ENCODE measurements at regions not wholly inside any gene's neighbourhood (a gene's known extent, or its start where the extent isn't known, plus 50 kb on each side); places are given as distances from the start of the nearest gene placed in this dataset.

DNA sequence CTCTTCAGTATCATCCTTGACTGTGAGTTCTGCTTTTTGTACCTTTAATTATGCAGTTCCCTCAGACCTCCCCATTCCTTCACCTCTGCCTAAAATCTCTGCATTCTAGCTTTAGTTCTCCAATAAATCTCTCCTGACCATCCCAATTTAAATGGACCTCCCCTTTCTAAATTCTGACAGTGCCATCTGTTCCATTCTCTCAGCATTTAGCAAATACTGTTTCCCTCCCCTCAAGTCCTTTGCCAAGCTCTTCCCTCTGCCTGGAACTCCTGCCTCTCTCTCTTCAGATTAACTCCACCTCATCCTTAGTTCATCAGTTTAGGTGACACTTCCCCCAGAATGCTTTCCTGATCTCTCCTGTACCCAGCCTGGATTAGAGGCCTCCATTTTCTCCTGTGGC is 54.0 kb upstream of the JUN start (continued):
- TF ChIP-seq CHD7 (IDR thresholded peaks at IDR 0.05; ENCODE audit: insufficient replicate concordance, low read length), result no peak
- TF ChIP-seq NRF1 (IDR thresholded peaks at IDR 0.05; ENCODE audit: low read depth, low read length), result no peak
- TF ChIP-seq SIN3A (conservative IDR thresholded peaks at IDR 0.05 in 1 of 2, IDR thresholded peaks at IDR 0.05 in 1 of 2; ENCODE audit: low read depth in 1 of 2, low read length in 2 of 2), result no peak
- TF ChIP-seq CHD1 (IDR thresholded peaks at IDR 0.05; ENCODE audit: low read depth, low read length), result no peak
- TF ChIP-seq E2F6 (IDR thresholded peaks at IDR 0.05), result no peak
- no peak for TF ChIP-seq CHD2 (IDR thresholded peaks at IDR 0.05; ENCODE audit: low read length)
- no peak for TF ChIP-seq CREB1 (IDR thresholded peaks at IDR 0.05)
- TF ChIP-seq MAFK (IDR thresholded peaks at IDR 0.05; ENCODE audit: low read depth, low read length), result no peak
- TF ChIP-seq KDM1A (IDR thresholded peaks at IDR 0.05; ENCODE audit: borderline replicate concordance, low read length), result no peak
- TF ChIP-seq KDM4A (IDR thresholded peaks at IDR 0.05; ENCODE audit: low read depth, low read length, severe bottlenecking), result no peak
- TF ChIP-seq SP1 (IDR thresholded peaks at IDR 0.05; ENCODE audit: low read depth, low read length), result no peak
- TF ChIP-seq, protein P1, sequence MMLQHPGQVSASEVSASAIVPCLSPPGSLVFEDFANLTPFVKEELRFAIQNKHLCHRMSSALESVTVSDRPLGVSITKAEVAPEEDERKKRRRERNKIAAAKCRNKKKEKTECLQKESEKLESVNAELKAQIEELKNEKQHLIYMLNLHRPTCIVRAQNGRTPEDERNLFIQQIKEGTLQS (IDR thresholded peaks at IDR 0.05; ENCODE audit: insufficient read depth, low read depth, low read length), result no peak

Measured in H1 (cell line).